ENCODE measurements at regions not wholly inside any gene's neighbourhood (a gene's known extent, or its start where the extent isn't known, plus 50 kb on each side); places are given as distances from the start of the nearest gene placed in this dataset.

GRCh38 chr17:36730095-36730808, 128.9 kb downstream of the MRM1 start:
- Histone ChIP-seq H3K4me1 (ENCODE audit: control insufficient read depth in 2 of 2, insufficient read depth in 2 of 2, low read length in 2 of 2) (peaks cover 38 to 46% of the 10 kb centered on the region in 2 donors), H3K36me3 (ENCODE audit: control insufficient read depth in 2 of 2, insufficient read depth in 2 of 2, low read length in 1 of 2) (no peaks in the 10 kb centered on the region), H3K27me3 (ENCODE audit: control insufficient read depth in 2 of 2, insufficient read depth in 1 of 2, low read length in 1 of 2) (peaks cover 3 to 38% of the 10 kb centered on the region in 2 donors), H3K4me3 (ENCODE audit: low read length in 2 of 2) (no peak overlapping the region), H3K27ac (ENCODE audit: low read depth in 1 of 2, low read length in 1 of 2) (no peak overlapping the region), H3K9me3 (ENCODE audit: control insufficient read depth in 2 of 2, insufficient read depth in 1 of 2, low read length in 1 of 2) (no peaks in the 10 kb centered on the region)
- no peak for DNase-seq (ENCODE audit: low read depth in 6 of 9, low spot score in 9 of 9)
- 81% methylated on average over 9 of the region's 9 CpGs for WGBS

- no peak for DNase-seq (ENCODE audit: low read depth in 6 of 9, low spot score in 9 of 9)
- H3K27ac ChIP-seq (ENCODE audit: low read depth in 1 of 2, low read length in 1 of 2): no peak overlapping the region
- H3K9me3 ChIP-seq (ENCODE audit: control insufficient read depth in 2 of 2, insufficient read depth in 1 of 2, low read length in 1 of 2): no peaks in the 10 kb centered on the region
- peaks cover 31 to 39% of the 10 kb centered on the region in 2 donors for H3K4me1 ChIP-seq (ENCODE audit: control insufficient read depth in 2 of 2, insufficient read depth in 2 of 2, low read length in 2 of 2)
- H3K4me3 ChIP-seq (ENCODE audit: low read length in 2 of 2): no peak overlapping the region
- peaks cover 3 to 41% of the 10 kb centered on the region in 2 donors for H3K27me3 ChIP-seq (ENCODE audit: control insufficient read depth in 2 of 2, insufficient read depth in 1 of 2, low read length in 1 of 2)
- no peaks in the 10 kb centered on the region for H3K36me3 ChIP-seq (ENCODE audit: control insufficient read depth in 2 of 2, insufficient read depth in 2 of 2, low read length in 1 of 2)
- WGBS: 90% methylated on average over 6 of the region's 6 CpGs
Measured at GRCh38 chr17:36730857-36731490, 129.6 kb downstream of the MRM1 start.

- no peak overlapping the region for H3K4me3 ChIP-seq (ENCODE audit: low read length in 2 of 2)
- no peak for DNase-seq (ENCODE audit: low read depth in 6 of 9, low spot score in 9 of 9)
- 36% methylated on average over 10 of the region's 10 CpGs for WGBS
- no peaks in the 10 kb centered on the region for H3K9me3 ChIP-seq (ENCODE audit: control insufficient read depth in 2 of 2, insufficient read depth in 1 of 2, low read length in 1 of 2)
- peaks cover 24 to 31% of the 10 kb centered on the region in 2 donors for H3K4me1 ChIP-seq (ENCODE audit: control insufficient read depth in 2 of 2, insufficient read depth in 2 of 2, low read length in 2 of 2)
- H3K27ac ChIP-seq (ENCODE audit: low read depth in 1 of 2, low read length in 1 of 2): no peak overlapping the region
- H3K36me3 ChIP-seq (ENCODE audit: control insufficient read depth in 2 of 2, insufficient read depth in 2 of 2, low read length in 1 of 2): no peaks in the 10 kb centered on the region
- peaks cover 3 to 46% of the 10 kb centered on the region in 2 donors for H3K27me3 ChIP-seq (ENCODE audit: control insufficient read depth in 2 of 2, insufficient read depth in 1 of 2, low read length in 1 of 2)
Measured at GRCh38 chr17:36731811-36732210, 130.4 kb downstream of the MRM1 start.

DNA sequence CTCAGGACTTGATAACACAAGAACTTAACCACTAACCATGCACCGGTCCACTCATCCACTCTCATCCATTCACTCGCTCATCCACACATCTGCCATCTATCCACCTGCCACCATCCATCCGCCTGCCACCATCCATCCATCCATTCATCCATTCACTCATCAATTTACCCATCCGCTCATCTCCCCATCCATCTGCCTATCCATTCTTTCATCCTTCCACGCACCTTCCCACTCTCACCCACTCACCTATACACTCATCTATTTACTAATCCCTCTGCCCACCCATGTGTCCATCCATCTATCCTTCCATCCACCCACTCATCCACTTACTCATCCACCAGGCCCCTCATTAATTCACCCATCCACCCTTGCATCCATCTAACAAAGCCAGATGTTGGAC, 131.0 kb downstream of the MRM1 start:
- WGBS: 96% methylated on average over 5 of the region's 5 CpGs
- no peak overlapping the region for H3K4me3 ChIP-seq (ENCODE audit: low read length in 2 of 2)
- H3K36me3 ChIP-seq (ENCODE audit: control insufficient read depth in 2 of 2, insufficient read depth in 2 of 2, low read length in 1 of 2): no peaks in the 10 kb centered on the region
- no peaks in the 10 kb centered on the region for H3K9me3 ChIP-seq (ENCODE audit: control insufficient read depth in 2 of 2, insufficient read depth in 1 of 2, low read length in 1 of 2)
- no peak for DNase-seq (ENCODE audit: low read depth in 6 of 9, low spot score in 9 of 9)
- H3K4me1 ChIP-seq (ENCODE audit: control insufficient read depth in 2 of 2, insufficient read depth in 2 of 2, low read length in 2 of 2): peaks cover 18 to 26% of the 10 kb centered on the region in 2 donors
- peaks cover 3 to 44% of the 10 kb centered on the region in 2 donors for H3K27me3 ChIP-seq (ENCODE audit: control insufficient read depth in 2 of 2, insufficient read depth in 1 of 2, low read length in 1 of 2)
- no peak overlapping the region for H3K27ac ChIP-seq (ENCODE audit: low read depth in 1 of 2, low read length in 1 of 2)

DNA sequence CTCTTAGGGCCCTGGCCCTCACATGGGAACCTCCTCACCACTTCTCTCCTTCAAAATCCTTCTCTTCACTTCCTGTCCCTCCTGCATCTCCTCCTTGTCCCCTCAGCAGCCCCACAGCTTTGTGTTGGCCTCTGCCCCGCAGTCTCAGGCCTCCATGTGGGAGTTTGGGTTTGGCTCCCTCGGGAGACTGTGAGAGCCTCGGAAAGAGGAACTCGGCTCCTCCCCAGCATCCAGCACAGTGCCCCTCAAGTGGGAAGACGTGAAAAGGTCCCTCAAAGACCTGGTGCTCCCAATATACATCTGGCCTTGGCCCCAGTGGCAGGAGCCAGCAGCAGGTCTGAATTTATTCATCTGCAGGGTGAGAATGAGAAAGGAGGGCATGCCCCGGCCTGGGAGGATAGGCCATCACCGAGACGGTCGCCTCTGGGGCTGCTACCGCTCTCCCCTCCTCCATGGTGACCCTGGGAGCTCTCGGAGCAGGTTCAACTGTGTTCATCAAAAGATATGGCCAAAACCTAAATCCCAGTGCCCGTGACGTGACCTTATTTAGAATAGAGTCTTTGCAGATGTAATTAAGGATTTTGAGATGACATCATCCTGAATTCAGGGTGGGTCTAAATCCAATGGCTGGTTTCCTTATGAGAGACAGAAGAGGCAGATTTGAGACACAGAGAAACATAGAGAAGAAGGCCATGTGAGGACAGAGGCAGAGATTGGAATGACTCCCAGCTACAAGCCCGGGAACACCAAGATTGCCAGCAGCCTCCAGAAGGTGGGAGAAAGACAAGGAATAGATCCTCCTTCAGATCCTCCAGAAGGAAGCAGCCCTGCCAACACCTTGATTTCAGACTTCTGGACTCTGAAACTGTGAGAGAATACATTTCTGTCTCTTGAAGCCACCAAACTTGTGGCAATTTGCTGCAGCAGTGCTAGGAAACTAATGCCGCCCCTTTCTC, 135.1 kb downstream of the MRM1 start:
- 84% methylated on average over 15 of the region's 15 CpGs for WGBS
- Histone ChIP-seq H3K36me3 (ENCODE audit: control insufficient read depth in 2 of 2, insufficient read depth in 2 of 2, low read length in 1 of 2) (no peaks in the 10 kb centered on the region), H3K4me1 (ENCODE audit: control insufficient read depth in 2 of 2, insufficient read depth in 2 of 2, low read length in 2 of 2) (peaks cover 0 to 4% of the 10 kb centered on the region in 2 donors), H3K27me3 (ENCODE audit: control insufficient read depth in 2 of 2, insufficient read depth in 1 of 2, low read length in 1 of 2) (peaks cover 3 to 25% of the 10 kb centered on the region in 2 donors), H3K27ac (ENCODE audit: low read depth in 1 of 2, low read length in 1 of 2) (no peak overlapping the region), H3K9me3 (ENCODE audit: control insufficient read depth in 2 of 2, insufficient read depth in 1 of 2, low read length in 1 of 2) (no peaks in the 10 kb centered on the region), H3K4me3 (ENCODE audit: low read length in 2 of 2) (no peak overlapping the region)
- no peak for DNase-seq (ENCODE audit: low read depth in 6 of 9, low spot score in 9 of 9)

DNA sequence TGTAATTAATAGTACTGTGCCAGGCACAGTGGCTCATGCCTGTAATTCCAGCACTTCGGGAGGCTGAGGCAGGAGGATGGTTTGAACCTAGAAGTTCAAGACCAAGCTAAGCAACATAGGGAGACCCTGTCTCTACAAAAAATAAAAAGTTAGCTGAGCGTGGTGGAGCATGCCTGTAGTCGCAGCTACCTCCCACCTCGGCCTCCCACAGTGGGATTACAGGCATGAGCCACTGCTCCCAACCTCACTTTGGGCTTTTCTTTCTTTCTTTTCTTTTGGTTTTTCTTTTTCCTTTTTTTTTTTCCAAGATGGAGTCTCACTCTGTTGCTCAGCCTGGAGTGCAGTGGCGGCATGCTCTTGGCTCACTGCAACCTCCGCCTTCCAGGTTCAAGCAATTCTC, 137.8 kb downstream of the MRM1 start:
- no peak for DNase-seq (ENCODE audit: low read depth in 6 of 9, low spot score in 9 of 9)
- Histone ChIP-seq H3K4me1 (ENCODE audit: control insufficient read depth in 2 of 2, insufficient read depth in 2 of 2, low read length in 2 of 2) (no peaks in the 10 kb centered on the region), H3K27me3 (ENCODE audit: control insufficient read depth in 2 of 2, insufficient read depth in 1 of 2, low read length in 1 of 2) (peaks cover 0 to 29% of the 10 kb centered on the region in 2 donors), H3K9me3 (ENCODE audit: control insufficient read depth in 2 of 2, insufficient read depth in 1 of 2, low read length in 1 of 2) (no peaks in the 10 kb centered on the region), H3K36me3 (ENCODE audit: control insufficient read depth in 2 of 2, insufficient read depth in 2 of 2, low read length in 1 of 2) (no peaks in the 10 kb centered on the region), H3K4me3 (ENCODE audit: low read length in 2 of 2) (no peak overlapping the region), H3K27ac (ENCODE audit: low read depth in 1 of 2, low read length in 1 of 2) (no peak overlapping the region)
- WGBS: 92% methylated on average over 6 of the region's 6 CpGs

DNA sequence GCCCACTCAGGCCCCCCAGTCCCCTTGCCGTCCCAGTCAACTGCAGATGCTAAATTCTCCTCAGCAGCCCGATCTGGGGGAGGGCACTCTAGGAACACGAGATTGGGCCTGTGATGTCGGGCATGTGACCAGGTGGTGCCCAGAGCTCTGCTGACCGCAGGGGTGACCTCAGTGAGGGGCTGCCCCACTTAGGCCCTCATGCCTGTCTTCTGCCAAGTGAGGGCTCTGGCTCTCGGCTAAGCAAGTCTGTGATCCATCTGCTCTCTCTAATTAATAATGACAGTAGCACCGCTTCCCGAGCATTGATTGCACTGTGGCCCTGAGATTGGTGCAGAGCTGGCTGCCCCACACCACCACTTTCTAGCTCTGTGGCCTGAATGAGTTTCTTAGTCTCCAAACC, 138.8 kb downstream of the MRM1 start:
- 92% methylated on average over 8 of the region's 8 CpGs for WGBS
- no peak for DNase-seq (ENCODE audit: low read depth in 6 of 9, low spot score in 9 of 9)
- H3K27ac ChIP-seq (ENCODE audit: low read depth in 1 of 2, low read length in 1 of 2): no peak overlapping the region
- H3K4me3 ChIP-seq (ENCODE audit: low read length in 2 of 2): no peak overlapping the region
- H3K4me1 ChIP-seq (ENCODE audit: control insufficient read depth in 2 of 2, insufficient read depth in 2 of 2, low read length in 2 of 2): no peaks in the 10 kb centered on the region
- H3K9me3 ChIP-seq (ENCODE audit: control insufficient read depth in 2 of 2, insufficient read depth in 1 of 2, low read length in 1 of 2): no peaks in the 10 kb centered on the region
- H3K27me3 ChIP-seq (ENCODE audit: control insufficient read depth in 2 of 2, insufficient read depth in 1 of 2, low read length in 1 of 2): peaks cover 0 to 29% of the 10 kb centered on the region in 2 donors
- no peaks in the 10 kb centered on the region for H3K36me3 ChIP-seq (ENCODE audit: control insufficient read depth in 2 of 2, insufficient read depth in 2 of 2, low read length in 1 of 2)

- Histone ChIP-seq H3K27ac (ENCODE audit: low read depth in 1 of 2, low read length in 1 of 2) (no peak overlapping the region), H3K36me3 (ENCODE audit: control insufficient read depth in 2 of 2, insufficient read depth in 2 of 2, low read length in 1 of 2) (no peaks in the 10 kb centered on the region), H3K27me3 (ENCODE audit: control insufficient read depth in 2 of 2, insufficient read depth in 1 of 2, low read length in 1 of 2) (peaks cover 0 to 26% of the 10 kb centered on the region in 2 donors), H3K4me3 (ENCODE audit: low read length in 2 of 2) (no peak overlapping the region), H3K9me3 (ENCODE audit: control insufficient read depth in 2 of 2, insufficient read depth in 1 of 2, low read length in 1 of 2) (no peaks in the 10 kb centered on the region), H3K4me1 (ENCODE audit: control insufficient read depth in 2 of 2, insufficient read depth in 2 of 2, low read length in 2 of 2) (no peaks in the 10 kb centered on the region)
- DNase-seq (ENCODE audit: low read depth in 6 of 9, low spot score in 9 of 9): no peak
- WGBS: 97% methylated on average over 6 of the region's 6 CpGs
Measured at GRCh38 chr17:36741019-36741902, 139.9 kb downstream of the MRM1 start.

Data from thymus (tissue), 11 donors.